Retina (tissue), 1 donor: ENCODE measurements at regions not wholly inside any gene's neighbourhood (a gene's known extent, or its start where the extent isn't known, plus 50 kb on each side); places are given as distances from the start of the nearest gene placed in this dataset.

Source experiments
- DNase-seq: peaks from one replicate; pipeline ENCODE4 v3.0.0-alpha.2; 2016

DNA sequence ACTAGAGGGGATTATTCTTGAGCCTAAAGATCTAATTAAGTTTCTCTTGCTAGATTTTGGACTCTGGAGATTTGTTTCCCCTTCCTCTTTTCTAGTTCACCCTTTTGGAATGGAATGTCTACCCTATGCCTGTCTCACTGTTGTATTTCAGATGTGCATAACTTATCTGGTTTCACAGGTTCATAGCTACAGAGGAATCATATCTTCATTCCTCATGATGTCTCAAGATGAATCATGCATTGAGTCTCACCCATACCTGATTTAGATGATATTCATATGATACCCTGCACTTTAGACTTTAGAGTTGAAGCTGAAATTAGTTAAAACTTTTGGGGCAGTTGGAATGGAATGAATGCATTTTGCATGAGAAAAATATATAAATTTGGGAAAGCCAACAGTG, 246.7 kb downstream of the HS3ST1 start:
- no peak for DNase-seq

DNA sequence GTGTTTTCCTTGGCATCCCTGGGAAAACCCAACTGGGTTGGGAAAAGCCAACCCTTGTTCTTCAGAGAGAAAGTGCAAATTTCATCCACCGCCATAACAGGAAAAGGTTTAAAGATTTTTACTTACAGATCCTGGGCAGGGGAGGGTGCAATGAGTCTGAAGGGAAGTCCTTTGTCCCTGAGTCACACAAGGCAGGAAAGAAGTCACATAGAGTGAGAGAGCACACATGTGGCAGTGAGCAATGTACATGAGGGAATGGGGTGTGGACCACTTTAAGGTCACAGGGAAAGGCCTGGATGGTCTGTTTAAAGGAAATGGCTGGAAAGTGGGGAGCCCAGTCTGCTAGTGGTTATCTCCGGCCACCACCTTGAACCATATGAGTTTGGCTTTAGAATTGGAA, 248.9 kb downstream of the HS3ST1 start:
- DNase-seq, result no peak

DNA sequence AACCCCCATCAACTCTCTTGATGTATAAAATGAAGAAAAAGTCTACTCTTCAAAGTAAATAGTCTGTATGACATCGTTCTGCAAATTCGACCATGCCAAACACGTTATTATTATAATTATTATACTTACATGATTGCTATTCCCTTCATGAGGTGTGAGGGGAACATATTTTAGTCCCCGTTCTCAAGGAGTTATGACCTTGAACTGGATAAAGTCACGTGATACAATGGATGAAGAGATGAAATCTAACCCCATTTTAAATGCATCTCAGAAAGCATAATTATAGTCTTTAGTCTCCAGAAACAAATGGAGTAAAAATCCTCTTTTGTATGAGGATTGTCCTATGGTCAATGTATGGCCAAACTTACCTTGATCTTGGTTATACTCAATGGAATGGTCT, 250.3 kb downstream of the HS3ST1 start:
- no peak for DNase-seq

DNA sequence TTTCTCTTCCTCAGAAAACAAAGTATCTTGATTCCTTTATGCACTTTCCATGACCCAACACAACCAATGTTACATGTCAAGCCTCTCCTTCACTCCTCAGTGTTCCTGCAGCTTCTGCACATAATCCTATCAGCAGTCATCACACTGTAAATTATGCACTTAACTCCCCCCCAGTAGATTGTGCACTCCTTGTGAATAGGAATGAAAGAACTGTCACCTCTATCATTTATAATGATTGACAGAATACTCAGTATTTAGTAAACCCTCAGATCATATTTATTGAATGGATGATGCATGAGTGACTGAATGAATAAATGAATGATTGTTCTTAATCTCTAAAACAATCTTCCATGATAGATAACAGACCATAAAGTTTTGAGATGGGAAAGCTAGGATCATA, 253.3 kb downstream of the HS3ST1 start:
- DNase-seq, result no peak

DNA sequence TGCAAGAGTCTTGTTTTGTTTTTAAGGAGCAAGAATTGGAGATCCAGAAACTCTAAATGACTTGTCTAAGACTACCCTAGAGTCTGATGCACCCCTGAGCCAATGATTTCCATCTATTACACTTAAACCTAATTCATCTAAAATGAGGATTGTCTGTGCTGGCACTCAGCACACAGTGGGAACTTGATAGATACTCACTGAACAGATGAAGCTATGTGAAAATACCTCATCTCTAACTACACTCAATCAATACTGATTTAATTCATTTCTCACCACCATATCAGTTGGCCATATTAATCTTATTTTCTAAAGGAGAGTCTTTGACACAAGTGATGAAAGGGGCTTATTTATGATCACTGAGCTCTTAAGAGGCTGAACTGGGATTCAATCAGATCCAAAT, 262.1 kb downstream of the HS3ST1 start:
- no peak for DNase-seq

DNA sequence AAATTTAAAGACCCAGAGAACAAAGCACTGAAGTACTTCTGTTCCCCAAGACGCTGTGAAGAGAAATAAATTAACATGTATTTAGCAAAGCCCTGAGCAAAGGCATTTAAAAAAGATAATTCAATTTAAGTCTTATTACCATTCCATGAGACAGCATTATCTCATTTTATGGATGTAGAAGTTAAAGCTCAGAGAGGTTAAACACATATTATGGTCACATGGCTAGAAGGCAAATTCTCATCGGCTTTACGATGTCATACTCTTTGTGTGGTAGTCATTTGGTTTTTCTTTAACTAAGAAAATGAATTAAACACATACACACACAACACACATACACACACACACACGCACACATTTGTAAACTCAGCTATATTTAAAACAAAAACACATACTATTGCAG, 262.7 kb downstream of the HS3ST1 start:
- DNase-seq, result no peak

DNA sequence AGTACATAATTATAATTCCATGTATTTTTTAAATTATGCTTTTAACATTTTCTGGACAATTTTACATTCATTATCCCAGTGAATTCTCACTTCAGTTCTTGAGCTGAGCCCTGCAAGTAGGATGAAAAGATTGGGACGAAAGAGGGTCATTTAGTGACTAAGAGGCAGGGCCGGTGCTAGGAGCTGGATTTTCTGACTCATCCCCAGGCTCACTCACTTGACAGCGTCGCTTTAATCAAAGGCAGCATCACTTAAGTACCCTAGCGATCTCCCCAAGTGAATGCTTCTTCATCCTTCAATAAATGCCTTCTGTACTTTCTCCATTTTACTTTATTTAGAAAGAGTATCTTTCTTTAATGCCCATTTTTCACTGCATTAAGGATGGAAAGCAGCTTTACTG, 263.6 kb downstream of the HS3ST1 start:
- no peak for DNase-seq

DNA sequence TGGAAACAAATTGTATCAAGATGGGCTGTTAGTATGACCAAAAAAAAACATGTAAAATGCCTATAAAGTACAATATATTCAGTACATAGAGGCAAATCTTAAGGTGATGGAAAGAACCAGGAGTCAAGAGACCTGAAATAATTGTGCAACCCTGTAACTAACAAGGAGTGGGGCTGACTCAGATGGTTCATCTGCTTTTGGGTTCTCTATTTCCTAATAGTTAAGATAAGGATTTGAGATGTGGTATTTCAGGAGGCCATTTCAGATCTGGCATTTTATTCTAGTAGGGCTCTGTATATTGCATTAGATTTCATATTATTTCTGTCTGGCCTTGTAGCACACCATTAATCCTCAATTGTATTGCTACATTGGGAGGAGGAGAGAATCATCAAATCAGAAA, 268.4 kb downstream of the HS3ST1 start:
- no peak for DNase-seq

DNA sequence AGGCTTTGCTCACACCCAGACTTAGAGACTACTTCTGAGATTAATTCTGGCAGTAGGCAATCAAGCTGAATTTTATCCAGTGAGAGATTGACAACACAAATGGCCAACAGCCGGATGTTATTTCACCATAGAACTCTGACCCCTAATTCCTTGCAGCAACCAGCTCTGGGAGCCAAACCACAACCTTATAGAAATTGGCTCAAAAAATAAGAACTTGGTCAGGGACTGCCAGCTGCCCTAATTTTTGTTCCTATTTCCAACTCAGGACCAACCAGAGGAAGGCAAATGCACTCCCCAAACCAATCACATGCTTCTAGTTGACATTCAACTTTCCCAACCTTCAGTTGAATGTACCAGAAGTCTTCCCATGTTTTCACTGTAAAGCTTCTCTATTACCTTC, 269.7 kb downstream of the HS3ST1 start:
- no peak for DNase-seq

DNA sequence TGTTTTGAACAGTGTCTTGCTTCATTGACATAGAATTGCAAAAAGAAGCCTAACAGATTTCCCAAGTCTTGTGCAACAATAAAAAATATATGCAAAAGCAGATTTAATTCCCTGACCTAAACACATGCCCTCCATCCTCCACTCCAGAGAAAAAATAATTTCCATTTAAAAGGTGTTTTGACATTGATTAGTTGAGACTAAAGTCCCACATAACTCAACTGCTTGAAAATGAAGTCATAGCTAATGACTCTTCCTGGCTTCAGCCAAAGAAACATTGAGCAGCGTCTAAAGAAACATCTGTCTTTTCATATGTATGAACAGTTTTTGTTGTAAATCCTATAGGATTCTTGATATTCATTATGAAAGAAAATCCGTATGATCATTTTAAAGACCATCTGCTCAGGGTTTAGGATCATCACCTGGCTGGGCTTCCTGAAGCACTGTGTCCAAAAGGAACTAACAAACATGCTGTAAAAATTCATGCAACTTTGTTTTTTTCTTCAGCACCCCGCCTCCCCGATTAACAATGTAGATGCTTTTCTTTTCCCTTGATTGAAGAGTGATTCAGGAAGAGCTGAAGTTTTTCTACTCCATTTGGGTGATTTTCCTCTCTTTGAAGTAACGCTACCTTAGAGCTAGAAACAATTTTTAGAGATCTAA, 273.4 kb downstream of the HS3ST1 start:
- no peak for DNase-seq

DNA sequence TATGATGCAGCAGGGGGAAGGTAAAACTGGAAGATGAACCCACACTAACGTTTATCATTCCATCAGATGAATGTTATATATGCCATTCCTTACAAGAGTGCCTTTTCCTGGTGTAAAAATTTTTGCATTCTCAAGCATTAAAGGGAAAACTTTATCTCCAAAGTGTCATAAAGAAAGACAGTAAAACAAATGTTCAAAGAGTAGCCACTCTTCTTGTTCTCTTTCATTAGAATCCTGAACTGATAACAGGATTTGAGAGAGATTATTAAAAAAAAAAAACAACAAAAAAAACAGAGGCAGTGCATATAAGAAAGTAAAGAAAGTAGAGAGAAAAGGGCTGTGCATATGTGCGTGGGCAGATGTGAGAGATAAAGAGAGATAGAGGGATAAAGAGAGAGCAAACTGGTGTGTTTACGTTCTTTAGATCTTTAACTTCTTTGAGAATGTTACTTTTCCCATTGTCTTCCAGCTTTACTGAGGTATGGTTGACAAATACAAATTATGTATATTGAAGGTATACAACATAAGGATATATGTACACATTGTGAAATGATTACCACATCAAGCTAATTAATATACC, 275.4 kb downstream of the HS3ST1 start:
- DNase-seq, result no peak

DNA sequence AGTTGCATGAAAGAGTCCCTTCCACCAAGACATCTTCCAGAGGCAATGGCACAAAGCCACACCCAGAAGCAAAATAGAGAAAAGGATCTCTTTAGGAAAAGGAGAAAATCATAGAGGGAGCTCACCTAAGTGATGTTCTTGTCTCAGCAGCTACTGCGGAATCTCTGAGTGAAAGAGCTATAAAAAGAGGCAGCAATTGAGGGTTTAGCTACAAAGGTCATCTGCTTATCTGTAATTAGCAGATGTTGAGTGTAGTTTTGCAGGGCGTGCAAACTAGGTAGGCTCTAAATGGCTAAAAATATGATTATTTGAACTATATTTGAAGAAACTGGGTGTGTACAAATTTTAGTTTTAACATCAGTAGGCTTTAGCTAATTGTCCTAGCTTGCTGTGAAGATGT, 276.0 kb downstream of the HS3ST1 start:
- no peak for DNase-seq

DNA sequence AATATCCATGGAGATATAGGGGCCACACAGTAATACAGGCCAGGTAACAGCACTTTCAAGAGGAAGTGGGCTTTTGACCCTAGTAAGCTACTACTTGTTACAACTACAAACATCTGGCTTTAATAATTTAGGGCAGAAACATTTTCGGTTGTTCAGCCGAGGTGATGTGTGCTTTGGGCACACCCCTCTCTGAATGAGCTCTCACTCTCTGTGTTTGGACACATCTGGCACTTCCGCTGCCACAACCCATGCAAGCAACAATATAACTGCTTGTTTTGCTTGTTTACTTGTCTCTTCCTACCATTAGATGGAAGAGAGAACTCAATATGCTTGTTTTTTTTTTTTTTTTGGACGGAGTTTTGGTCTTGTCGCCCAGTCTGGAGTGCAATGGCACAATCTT, 277.2 kb downstream of the HS3ST1 start:
- DNase-seq, result no peak

DNA sequence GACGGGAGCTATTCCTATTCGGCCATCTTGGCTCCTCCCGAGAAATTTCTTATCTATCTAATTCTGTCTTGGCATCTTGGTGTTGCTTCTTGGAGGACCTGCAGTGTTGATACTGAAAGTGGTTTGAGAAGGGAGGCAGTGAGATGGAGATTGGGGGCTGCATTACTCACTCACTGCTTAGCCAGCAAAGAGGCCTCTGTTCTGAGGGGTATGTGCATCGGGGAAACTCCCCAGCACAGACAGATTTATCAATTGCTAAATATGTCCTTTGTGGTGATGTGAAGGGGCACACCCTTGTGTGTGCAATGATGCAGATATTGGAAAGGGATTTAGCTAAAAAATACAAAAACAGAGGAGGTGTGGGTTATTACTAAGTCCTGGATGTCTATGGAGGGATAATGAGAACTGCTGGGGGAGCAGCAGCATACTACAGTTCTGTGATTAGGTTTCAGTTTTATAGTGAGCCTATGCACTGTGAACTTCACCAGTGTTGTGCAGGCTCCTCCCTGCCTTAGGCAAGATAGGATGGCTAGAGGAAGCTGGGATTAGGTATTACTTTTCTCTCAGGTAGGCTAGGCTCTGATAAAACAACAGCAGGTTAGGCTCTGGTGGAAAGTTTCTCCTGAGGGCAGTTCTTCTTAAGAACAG, 279.0 kb downstream of the HS3ST1 start:
- no peak for DNase-seq

DNA sequence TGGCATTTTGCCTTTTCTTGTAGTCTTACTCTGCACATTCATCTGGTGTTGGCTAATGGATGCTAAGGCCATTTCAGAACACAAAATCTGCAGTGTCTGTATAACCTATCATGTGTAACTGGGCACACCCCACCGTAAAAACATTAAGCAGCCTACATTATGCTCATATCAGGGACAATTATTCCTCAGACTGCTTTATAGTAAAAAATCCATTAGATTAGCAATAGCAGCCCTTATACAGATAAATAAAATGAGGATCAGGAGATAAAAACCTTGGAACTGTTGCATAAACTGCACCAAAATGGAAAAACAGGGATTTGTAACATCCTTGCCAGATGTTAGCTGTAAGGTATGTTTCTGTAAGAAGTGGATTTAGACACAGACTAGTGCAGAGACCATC, 288.8 kb downstream of the HS3ST1 start:
- no peak for DNase-seq

DNA sequence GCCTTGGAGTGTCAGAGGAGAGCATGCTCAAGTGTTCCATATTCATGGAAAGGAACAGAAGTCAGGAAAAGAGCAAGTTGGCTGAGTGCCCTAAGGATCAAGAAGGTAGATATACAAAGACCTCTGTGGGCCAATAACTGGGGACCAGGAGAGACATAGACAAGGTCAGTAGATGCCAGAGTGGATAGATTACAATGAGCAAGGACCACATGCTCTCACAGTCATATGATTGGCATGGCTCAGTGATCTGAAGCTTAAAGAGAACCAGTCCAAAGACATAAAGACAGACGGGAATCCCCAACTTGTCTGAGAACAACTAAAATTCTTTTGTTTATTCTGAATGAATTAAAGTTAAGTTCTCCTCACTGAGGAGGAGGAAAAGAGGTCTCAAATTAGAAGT, 289.7 kb downstream of the HS3ST1 start:
- DNase-seq, result no peak

DNA sequence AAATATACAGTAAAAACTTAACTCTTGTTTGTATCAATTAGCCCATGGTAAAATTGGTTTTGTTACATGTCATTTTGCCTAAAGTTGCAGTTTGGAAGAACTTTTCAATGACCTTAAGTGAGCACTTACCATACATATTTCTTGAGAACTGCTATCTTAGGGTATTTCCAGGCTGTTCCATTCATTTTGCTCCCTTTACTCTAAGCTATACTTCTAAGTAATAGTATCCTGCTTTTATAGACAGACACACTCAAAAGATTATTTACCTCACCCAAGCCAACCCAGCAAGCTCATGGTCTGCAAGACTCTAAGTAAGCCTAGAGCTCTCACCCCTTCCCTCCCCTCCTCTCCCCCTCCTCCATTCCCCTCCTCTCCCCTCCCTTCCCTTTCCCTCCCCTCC, 294.0 kb downstream of the HS3ST1 start:
- DNase-seq, result no peak

DNA sequence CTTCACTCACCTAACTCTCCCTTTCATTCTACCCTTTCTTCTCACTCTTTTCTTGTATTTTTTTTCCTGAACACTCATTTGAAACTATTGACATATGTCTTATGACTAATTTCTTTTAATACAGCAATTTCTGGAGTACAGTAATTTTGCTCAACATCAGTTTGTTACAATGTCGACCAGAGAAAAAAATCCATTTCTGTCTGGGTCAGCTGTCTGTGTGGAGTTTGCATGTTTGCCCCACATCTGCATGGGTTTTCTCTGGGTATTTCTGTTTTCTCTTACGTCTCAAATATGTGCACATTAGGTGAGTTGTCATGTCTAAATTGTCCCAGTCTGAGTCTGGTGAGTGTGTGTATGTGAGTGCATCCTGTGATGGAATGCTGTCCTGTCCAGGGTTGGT, 294.8 kb downstream of the HS3ST1 start:
- DNase-seq, result no peak

DNA sequence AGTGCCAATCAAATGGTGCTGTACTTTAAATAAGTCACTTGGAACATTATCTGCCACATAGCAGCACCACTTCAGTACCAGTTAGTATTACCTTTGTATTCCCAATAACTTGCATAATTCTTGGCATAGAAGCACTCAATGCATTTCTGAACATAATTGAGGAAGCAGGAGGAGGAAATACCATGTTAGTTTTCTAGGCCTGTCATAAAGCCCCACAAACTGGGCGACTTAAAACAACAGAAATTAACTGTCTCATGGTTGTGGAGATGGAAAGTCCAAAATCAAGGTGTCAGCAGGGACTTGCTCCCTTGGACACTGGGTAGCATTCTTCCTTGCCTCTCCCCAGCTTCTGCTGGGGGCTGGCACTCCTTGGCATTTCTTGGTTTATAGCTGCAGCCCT, 296.2 kb downstream of the HS3ST1 start:
- DNase-seq, result no peak

DNA sequence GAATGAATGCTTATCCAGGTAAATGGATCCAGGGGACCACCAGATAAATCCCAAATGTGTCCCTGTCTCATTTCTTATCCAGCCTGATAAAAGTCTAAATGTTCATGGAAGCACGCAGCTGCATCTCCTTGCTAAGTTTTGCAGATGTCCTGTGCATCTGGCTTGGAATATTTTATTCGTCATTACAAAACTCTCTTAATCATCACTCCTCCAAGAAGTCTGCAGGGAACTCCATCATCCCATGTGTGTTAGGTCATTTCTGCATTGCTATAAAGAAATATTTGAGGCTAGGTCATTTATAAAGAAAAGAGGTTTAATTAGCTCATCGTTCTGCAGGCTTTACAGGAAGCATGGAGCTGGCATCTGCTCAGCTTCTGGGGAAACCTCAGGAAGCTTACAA, 297.2 kb downstream of the HS3ST1 start:
- DNase-seq, result no peak

DNA sequence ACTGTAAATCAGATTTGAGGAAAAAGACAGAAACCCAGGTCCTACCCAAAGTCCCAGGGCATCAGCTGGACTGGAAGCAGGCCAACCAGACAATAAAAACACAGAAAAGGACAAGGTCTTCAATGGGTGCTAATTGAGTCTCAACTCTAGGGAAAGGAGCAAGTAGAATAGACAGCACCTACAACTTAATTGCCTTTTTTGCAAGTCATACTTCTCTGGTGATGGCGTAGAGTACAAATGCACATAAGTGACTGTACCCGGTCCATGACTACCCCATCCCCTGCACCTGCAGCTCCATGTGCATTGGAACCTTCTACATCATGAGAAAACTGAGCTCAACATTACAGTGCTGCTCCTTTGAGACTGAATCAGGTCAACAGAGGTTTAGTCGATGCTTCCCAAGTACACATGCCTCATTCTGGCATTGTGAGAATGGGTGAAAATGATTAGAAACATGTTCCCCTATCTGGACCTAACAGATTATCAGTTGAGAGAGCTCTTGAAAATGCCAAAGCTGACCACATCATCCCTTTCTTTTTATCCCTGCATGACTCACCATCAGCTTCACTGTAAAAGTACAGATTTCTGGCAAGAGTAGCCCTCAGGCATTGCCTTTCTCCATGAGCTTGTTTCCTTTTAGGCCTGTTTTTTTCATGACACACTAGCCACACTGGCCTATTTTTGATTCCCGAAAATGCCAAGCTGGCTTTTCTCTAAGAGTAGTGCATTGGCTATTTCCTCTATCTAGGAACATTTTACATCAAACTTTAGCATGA, 298.3 kb downstream of the HS3ST1 start:
- no peak for DNase-seq

DNA sequence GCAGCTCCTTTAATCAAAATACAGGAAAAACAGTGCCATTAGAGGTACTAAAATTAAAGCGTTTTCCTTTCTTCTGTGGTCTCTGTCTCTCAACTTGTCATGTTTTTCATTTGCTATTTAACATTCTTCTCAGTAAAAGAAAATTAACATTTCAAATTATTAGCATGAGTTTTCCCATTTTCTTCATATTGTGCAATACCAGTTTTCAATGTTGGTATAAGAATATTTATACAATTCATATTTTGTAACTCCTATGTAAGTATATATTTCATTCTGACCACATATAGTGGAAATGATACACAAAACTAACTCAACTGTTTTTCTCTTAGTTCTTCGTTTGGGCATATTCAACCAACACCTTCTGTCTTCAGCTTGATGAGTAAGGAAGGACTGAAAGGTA, 308.3 kb downstream of the HS3ST1 start:
- DNase-seq, result no peak

DNA sequence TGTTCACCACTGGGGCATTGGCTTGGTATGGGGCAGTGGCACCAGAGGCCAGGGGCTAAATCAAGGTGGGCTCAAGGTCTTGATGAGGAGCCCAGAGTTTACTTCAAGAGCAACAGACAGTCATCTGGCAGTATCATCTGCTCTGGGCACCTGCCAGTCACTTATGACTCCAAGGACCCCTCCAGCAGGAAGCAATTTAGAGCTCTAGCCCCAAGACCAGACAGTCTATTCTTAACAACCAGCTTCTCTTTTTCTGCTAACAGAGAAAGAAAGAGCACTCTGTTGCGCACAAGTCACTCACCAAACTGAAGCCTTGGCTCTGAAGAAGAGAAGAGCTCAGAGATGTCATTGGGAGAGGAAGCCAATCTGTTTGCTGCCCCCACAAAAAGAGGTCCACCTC, 309.2 kb downstream of the HS3ST1 start:
- DNase-seq, result no peak

DNA sequence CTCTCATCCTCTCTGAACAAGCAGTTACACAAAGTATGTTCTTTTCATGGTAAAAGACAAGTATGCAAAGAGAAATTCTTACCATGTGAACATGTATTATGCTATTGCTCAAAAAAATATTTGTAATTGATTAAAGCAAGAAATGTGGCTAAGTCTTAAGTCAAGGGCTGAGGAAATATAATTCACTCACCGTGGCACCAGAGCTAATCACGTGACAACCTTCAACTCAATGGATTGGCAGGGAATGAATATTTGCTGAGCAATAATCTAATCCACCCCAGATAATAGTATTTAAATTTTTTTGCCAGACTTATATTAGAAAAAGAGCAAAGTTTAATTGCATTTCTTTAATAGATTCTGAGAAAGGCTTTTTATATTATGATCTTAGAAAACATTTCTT, 310.2 kb downstream of the HS3ST1 start:
- DNase-seq, result no peak
